Left renal pelvis (tissue), 4 donors: ENCODE measurements at regions not wholly inside any gene's neighbourhood (a gene's known extent, or its start where the extent isn't known, plus 50 kb on each side); places are given as distances from the start of the nearest gene placed in this dataset.

Source experiments
- DNase-seq, 4 donors: peaks; one replicate each; pipeline ENCODE4 v3.0.0-alpha.2; 2013; ENCODE audit warnings: low read depth in 4 of 4, low spot score in 3 of 4

- no peak for DNase-seq
These were observed 276.7 kb upstream of the TMEM161B start for GRCh38 chr5:88545338-88545737.

GRCh38 chr5:88544671-88545070, 276.0 kb upstream of the TMEM161B start:
- no peak for DNase-seq

- DNase-seq = no peak
These were observed 275.5 kb upstream of the TMEM161B start for GRCh38 chr5:88544136-88544645.

GRCh38 chr5:88542786-88543185, 274.1 kb upstream of the TMEM161B start:
- no peak for DNase-seq

GRCh38 chr5:88540471-88541115, 271.9 kb upstream of the TMEM161B start:
- DNase-seq = no peak

GRCh38 chr5:88539693-88540365, 271.2 kb upstream of the TMEM161B start:
- no peak for DNase-seq

GRCh38 chr5:88539026-88539425, 270.4 kb upstream of the TMEM161B start:
- no peak for DNase-seq

- no peak for DNase-seq
These were observed 267.5 kb upstream of the TMEM161B start for GRCh38 chr5:88536146-88536545.

GRCh38 chr5:88524941-88525340, 256.3 kb upstream of the TMEM161B start:
- DNase-seq = no peak

GRCh38 chr5:88519066-88519465, 250.4 kb upstream of the TMEM161B start:
- no peak for DNase-seq

- DNase-seq = no peak
These were observed 249.7 kb upstream of the TMEM161B start for GRCh38 chr5:88518131-88519016.

GRCh38 chr5:88515881-88516819, 247.5 kb upstream of the TMEM161B start:
- no peak for DNase-seq

GRCh38 chr5:88515068-88515467, 246.4 kb upstream of the TMEM161B start:
- DNase-seq = no peak

- no peak for DNase-seq
These were observed 240.8 kb upstream of the TMEM161B start for GRCh38 chr5:88509403-88509802.

- DNase-seq = no peak
These were observed 238.6 kb upstream of the TMEM161B start for GRCh38 chr5:88507261-88507660.

- no peak for DNase-seq
These were observed 234.8 kb upstream of the TMEM161B start for GRCh38 chr5:88503406-88503805.

GRCh38 chr5:88503041-88503345, 234.3 kb upstream of the TMEM161B start:
- no peak for DNase-seq

- DNase-seq = no peak
These were observed 233.8 kb upstream of the TMEM161B start for GRCh38 chr5:88502179-88503040.

- no peak for DNase-seq
These were observed 227.2 kb upstream of the TMEM161B start for GRCh38 chr5:88495810-88496209.
